DND-41 (cell line): ENCODE measurements at regions not wholly inside any gene's neighbourhood (a gene's known extent, or its start where the extent isn't known, plus 50 kb on each side); places are given as distances from the start of the nearest gene placed in this dataset.

Source experiments
- ATAC-seq: fragments of 200-7000 bp; cut with Tn5 transposase; 3 replicates; pipeline ENCODE4 v1.9.1; 2021; ENCODE audit warnings: low read depth; ENCODE audit not compliant: insufficient read depth
- DNase-seq: peaks from one replicate; pipeline ENCODE4 v3.0.0-alpha.2; 2020
- H2AFZ ChIP-seq: 2 replicates; pipeline ENCODE4 v1.6.0; 2012; ENCODE audit warnings: low read depth, low read length
- H3K27ac ChIP-seq: 2 replicates; pipeline ENCODE4 v1.5.1; 2012; ENCODE audit warnings: low read length, inconsistent platforms
- H3K27me3 ChIP-seq: fragments of 200-600 bp; sonication (generic); 2 replicates; pipeline ENCODE4 v1.6.0; 2012; ENCODE audit warnings: low read length, mild to moderate bottlenecking, inconsistent platforms; ENCODE audit not compliant: insufficient read depth, poor library complexity
- H3K36me3 ChIP-seq: 2 replicates; pipeline ENCODE4 v1.5.1; 2012; ENCODE audit warnings: low read length, inconsistent platforms; ENCODE audit not compliant: insufficient read depth
- H3K4me1 ChIP-seq: 2 replicates; pipeline ENCODE4 v1.5.1; 2012; ENCODE audit warnings: mild to moderate bottlenecking, low read length; ENCODE audit not compliant: insufficient read depth
- H3K4me2 ChIP-seq: 2 replicates; pipeline ENCODE4 v1.6.0; 2012; ENCODE audit warnings: mild to moderate bottlenecking, moderate library complexity, low read length, inconsistent platforms; ENCODE audit not compliant: insufficient read depth
- H3K4me3 ChIP-seq, 2 experiments: fragments of 200-600 bp in 1 of 2; shearing (Covaris generic) in 1 of 2; 2 replicates each; pipeline ENCODE4 v1.5.1; 2012 to 2016; ENCODE audit warnings: inconsistent platforms in 2 of 2, low read length in 2 of 2, mild to moderate bottlenecking in 2 of 2, low read depth in 1 of 2, moderate library complexity in 1 of 2
- H3K79me2 ChIP-seq: 2 replicates; pipeline ENCODE4 v1.6.0; 2012; ENCODE audit warnings: low read length, inconsistent platforms; ENCODE audit not compliant: insufficient read depth
- H3K9ac ChIP-seq: 2 replicates; pipeline ENCODE4 v1.6.0; 2012; ENCODE audit warnings: low read depth, mild to moderate bottlenecking, inconsistent platforms, low read length, moderate library complexity
- H3K9me3 ChIP-seq: 2 replicates; pipeline ENCODE4 v1.5.1; 2012; ENCODE audit warnings: low read length, moderate library complexity, mild to moderate bottlenecking, inconsistent platforms; ENCODE audit not compliant: insufficient read depth, severe bottlenecking
- H4K20me1 ChIP-seq: 2 replicates; pipeline ENCODE4 v1.6.0; 2012; ENCODE audit warnings: low read length; ENCODE audit not compliant: insufficient read depth
- EZH2 ChIP-seq: IDR thresholded peaks from 3 replicates; pipeline ENCODE4 v1.6.1; 2012; ENCODE audit warnings: borderline replicate concordance, low read depth, mild to moderate bottlenecking, moderate library complexity, low read length, inconsistent platforms; ENCODE audit not compliant: severe bottlenecking
- TF ChIP-seq, protein P1 (sequence below): IDR thresholded peaks from 2 replicates; pipeline ENCODE4 v1.5.1; 2012; ENCODE audit warnings: borderline replicate concordance, low read length, moderate library complexity, mild to moderate bottlenecking; ENCODE audit not compliant: poor library complexity, severe bottlenecking; ENCODE audit errors: extremely low read depth

DNA sequence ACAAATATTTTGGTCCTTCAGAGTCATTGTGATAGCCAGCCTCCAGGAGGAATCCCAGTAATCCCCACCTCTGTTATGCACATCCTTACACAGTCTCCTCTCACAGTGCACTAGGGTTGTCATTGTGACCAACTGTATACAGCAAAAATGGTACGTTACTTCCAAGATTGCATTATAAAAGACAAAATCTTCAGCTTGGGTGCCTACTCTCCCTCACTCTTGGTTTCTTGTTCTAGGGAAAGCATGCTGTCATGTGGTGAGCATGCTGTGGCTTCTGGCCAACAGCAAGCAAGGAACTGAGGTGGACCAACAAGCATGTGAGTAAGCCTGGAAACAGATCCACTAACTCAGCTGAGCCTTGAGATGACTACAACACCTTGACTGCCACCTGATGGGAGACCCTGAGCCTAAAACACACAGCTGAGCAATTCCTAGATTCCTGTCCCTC, 130.1 kb upstream of the DST start:
- H3K9me3 ChIP-seq, result no peaks in the 10 kb centered on the region
- no peak overlapping the region for H2AFZ ChIP-seq
- no peaks in the 10 kb centered on the region for H3K36me3 ChIP-seq
- TF ChIP-seq EZH2, result no peak
- TF ChIP-seq, protein P1, sequence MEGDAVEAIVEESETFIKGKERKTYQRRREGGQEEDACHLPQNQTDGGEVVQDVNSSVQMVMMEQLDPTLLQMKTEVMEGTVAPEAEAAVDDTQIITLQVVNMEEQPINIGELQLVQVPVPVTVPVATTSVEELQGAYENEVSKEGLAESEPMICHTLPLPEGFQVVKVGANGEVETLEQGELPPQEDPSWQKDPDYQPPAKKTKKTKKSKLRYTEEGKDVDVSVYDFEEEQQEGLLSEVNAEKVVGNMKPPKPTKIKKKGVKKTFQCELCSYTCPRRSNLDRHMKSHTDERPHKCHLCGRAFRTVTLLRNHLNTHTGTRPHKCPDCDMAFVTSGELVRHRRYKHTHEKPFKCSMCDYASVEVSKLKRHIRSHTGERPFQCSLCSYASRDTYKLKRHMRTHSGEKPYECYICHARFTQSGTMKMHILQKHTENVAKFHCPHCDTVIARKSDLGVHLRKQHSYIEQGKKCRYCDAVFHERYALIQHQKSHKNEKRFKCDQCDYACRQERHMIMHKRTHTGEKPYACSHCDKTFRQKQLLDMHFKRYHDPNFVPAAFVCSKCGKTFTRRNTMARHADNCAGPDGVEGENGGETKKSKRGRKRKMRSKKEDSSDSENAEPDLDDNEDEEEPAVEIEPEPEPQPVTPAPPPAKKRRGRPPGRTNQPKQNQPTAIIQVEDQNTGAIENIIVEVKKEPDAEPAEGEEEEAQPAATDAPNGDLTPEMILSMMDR, result no peak
- no peak overlapping the region for H3K27ac ChIP-seq
- no peak for ATAC-seq
- no peaks in the 10 kb centered on the region for H3K79me2 ChIP-seq
- H3K9ac ChIP-seq, result no peak overlapping the region
- H3K4me1 ChIP-seq, result no peaks in the 10 kb centered on the region
- no peak for DNase-seq
- no peak overlapping the region for H3K4me3 ChIP-seq
- no peaks in the 10 kb centered on the region for H3K27me3 ChIP-seq
- H3K4me2 ChIP-seq, result no peak overlapping the region
- no peaks in the 10 kb centered on the region for H4K20me1 ChIP-seq

DNA sequence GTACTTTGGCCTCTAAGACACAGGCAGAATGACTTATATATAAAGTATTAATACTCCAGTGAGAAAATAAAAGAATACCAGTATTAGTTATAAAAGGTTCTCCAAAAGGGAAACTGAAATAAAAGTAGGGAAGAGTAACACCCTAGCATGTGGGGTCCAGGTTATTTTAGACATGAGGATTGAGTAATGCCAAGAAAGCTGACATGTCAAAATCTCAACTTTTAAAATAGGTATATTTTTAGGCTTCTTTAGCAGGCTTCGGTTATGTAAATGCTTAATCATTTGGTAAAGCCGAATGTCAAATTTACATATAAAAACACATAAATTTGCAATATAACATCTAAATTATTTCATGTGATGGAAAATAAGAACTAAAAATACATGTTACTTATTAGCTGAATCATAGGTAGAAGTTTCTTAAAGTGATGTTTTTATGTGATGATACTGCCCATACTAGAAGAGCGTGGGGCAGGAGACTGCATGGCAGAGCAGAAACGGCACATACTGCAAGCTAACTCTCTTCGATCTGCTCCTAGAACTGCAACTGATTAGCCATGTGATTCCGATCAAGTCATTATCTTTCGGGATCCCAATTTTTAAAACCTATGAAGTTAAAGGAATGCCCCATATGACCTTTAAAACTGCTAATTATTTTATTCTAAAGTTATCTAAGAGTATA, 129.4 kb upstream of the DST start:
- no peaks in the 10 kb centered on the region for H3K4me1 ChIP-seq
- no peak overlapping the region for H3K4me3 ChIP-seq
- no peaks in the 10 kb centered on the region for H4K20me1 ChIP-seq
- DNase-seq (no peak), ATAC-seq (no peak)
- no peaks in the 10 kb centered on the region for H3K79me2 ChIP-seq
- H2AFZ ChIP-seq, result no peak overlapping the region
- H3K9ac ChIP-seq, result no peak overlapping the region
- no peaks in the 10 kb centered on the region for H3K9me3 ChIP-seq
- H3K27ac ChIP-seq, result no peak overlapping the region
- no peak for TF ChIP-seq EZH2
- TF ChIP-seq, protein P1, result no peak
- H3K27me3 ChIP-seq, result no peaks in the 10 kb centered on the region
- H3K4me2 ChIP-seq, result no peak overlapping the region
- no peaks in the 10 kb centered on the region for H3K36me3 ChIP-seq

DNA sequence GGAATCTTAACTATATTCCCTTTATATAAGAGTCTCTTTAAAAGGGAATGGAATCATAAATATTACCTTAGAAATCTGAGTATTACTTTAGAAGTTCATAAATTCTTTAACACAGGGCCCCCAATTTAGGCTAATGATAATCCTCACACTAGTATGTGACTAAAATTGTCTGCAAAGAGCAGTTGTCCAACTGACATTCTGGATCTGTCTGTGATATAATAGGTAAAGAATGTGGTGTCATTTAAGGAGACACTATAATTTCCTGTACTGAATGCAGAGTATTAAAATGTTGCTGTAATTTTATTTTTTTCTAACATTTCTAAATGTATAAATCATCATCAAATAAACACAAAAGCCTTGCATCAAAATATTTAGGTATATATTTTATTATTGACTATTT, 128.5 kb upstream of the DST start:
- TF ChIP-seq, protein P1, result no peak
- no peak for TF ChIP-seq EZH2
- H4K20me1 ChIP-seq, result no peaks in the 10 kb centered on the region
- H3K4me3 ChIP-seq, result no peak overlapping the region
- H3K9me3 ChIP-seq, result no peaks in the 10 kb centered on the region
- H3K4me1 ChIP-seq, result no peaks in the 10 kb centered on the region
- no peaks in the 10 kb centered on the region for H3K79me2 ChIP-seq
- no peak overlapping the region for H2AFZ ChIP-seq
- no peak for DNase-seq
- no peaks in the 10 kb centered on the region for H3K36me3 ChIP-seq
- no peak overlapping the region for H3K9ac ChIP-seq
- no peaks in the 10 kb centered on the region for H3K27me3 ChIP-seq
- no peak overlapping the region for H3K4me2 ChIP-seq
- H3K27ac ChIP-seq, result no peak overlapping the region
- no peak for ATAC-seq
